Left renal pelvis (tissue), 4 donors: ENCODE measurements at regions not wholly inside any gene's neighbourhood (a gene's known extent, or its start where the extent isn't known, plus 50 kb on each side); places are given as distances from the start of the nearest gene placed in this dataset.

Experiments
- DNase-seq, 4 donors: peaks; one replicate each; pipeline ENCODE4 v3.0.0-alpha.2; 2013; ENCODE audit warnings: low read depth in 4 of 4, low spot score in 3 of 4

DNA sequence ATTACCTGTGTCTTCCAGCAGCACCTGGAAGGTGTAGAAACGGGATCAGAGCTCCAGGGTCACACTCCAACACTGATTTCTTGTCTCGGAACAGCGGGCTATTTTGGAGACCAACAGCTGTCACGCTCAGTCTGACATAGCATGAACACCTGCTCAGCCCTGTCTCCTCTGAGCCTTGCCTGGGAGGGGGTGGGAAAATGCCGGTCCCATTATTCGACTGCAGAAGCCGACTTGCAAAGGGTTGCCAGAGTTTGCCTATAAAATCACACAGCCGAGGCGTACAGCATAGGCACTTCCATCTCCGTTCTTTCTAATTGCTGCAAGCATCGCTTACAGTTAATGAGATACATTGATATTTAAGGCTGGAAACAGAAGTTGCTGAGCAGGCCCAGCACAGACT is 300.8 kb upstream of the MSX2 start:
- no peak for DNase-seq

DNA sequence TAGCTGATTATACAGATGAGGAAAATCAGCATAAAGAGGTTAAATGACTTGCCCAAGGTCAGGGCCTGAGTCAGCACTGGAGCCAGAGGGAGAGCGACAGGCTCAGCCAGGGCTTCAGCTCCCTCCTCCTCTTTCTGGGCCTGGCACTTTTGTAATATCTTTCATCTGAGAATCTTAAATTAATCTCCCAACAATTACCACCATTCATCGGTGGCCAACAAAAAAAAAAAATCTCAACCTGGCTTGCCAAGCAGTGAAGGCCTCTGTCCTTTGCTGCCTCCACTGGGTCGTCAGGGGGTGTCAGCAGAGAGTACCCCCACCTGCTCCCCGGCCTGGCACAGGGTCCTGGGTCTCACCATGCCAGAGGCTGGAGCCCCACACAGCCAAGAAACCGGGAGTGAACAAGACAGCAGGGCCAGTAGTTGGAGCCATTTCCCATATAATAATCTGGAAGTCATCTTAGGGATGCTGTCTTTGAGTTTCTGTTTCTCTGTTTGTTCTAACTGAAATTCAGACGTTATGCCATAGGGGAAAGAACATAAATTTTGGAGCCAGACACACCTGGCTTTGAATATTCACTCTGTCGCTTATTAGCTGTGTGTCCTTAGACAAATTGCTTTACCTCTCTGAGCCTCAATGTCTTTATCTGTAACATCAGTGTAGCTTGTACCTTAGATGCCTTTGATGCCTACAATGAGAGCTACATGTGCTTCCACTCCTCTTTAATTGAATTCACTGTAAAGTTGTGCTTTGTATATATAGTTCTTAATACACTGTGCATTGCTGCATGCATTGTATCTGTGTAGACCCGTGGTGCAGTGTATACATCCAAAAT is 299.9 kb upstream of the MSX2 start:
- no peak for DNase-seq

DNA sequence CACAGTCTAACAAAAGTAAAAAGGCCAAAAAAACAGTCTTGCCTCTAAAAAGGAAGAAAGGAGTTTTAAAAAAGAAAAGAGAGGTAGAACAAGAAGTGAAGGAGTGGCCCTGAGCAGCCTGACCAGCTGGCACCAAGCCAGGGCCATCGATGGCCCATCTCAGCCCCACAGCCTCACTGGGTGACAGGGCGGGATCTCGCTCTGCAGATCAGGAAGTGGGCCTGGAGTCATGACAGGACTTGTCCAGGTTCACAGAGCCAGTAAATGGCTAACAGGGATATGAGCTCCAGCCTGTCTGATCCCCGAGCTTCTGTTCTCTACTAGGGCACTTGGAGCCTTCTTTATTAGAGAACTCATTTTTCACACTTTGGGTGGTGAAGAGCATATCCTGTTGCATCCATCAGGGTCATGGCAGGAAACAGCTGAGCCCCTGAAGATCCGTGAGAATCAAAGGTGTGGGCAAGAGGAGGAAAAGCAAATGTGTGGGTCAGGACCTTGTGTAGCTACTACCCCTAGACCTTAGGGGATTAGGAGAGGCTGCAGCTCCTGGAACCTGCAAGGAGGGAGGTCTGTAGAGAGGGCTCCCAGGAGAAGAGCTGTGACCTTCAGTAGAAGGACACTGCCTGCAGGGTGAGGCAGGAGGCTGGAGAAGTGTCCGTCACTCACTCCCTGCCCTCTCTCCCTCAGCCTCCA is 299.0 kb upstream of the MSX2 start:
- DNase-seq, result no peak

DNA sequence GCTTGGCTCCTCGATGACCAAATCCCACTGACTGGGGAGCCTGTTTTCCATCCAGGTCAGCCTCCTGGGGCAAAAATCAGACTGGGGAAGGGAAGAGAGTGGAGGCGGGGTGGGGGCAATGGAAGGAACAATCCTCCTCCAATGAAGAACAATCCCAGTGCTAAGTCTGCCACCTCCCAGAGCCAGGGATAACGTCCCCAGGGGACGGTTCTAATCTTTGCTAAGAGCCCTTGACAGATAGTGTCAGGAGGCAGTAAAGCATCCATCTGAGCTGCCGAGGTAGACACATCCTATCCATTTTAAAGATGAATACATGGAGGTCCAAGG is 298.5 kb upstream of the MSX2 start:
- DNase-seq, result no peak

DNA sequence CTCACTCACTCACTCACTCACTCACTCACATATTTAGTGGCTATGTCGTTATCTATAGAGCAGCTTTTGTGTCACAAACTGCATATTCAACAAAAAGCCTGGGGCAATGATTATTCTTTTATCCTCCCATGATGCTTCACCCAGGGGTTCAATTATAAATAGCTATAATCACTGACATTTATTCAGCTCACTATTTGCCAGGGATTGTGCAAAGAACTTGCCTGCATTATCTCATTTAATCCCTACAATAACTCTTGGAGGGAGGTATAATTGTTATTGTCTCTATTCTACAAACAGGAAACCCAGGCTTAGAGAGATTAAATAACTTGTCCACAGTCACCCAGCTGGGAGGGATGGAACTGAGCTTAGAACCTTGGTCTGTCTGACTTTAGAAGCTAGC is 298.0 kb upstream of the MSX2 start:
- DNase-seq, result no peak

DNA sequence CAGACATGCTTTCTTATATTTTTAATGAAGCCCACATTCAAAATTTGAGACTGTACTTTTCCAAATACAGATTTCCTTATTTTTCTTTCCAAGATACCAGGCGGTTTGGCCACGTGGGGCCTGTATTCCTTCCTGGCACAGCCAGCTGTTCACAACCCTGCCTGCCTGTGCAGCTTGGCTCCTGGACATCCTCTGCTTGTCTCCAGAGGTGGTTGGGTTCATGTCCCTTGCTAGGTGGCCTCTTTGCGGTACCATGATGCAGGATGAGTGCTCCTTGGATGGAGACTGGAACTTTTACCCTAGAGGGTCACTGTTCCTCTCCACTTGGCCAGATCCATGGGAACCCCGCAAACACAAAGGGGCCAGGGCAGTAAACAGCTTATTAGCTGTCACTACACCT is 297.5 kb upstream of the MSX2 start:
- no peak for DNase-seq

DNA sequence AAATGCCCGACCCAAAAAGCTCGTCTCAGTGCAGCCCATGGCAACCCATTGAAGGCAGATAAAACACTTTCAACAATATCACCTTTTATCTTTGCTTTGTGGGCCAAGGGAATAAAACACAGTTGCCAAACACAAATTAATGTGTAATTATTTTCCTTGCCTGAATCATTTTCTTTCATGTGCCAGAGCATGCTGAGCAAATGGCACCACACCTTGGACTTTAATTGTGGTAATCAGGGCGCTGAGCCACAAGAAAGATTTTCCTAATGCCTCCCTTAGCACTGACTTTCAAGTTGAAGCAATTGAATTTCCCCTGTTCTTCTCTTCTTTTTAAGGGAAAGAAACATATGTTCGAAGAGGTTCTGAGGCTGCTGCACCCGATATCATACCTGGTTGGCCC is 297.1 kb upstream of the MSX2 start:
- DNase-seq, result no peak

DNA sequence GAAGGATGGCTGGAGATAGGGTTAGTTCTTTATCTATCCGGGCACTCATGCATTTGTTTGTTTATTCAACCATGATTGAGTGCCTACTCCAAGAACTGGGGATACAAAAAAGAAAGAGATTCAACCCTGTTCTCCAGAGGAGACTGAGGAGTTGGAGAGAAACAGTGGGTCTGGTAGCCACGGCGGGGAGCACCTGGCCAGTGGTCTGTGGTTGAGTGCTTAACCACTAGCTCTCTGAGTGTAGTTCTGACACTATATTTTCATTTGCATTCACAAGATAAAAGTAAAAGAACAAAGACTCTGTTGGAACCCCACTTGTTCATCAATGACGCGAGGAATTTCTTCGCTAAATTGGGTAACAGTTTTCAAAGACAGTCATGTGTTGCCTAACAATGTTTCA is 295.5 kb upstream of the MSX2 start:
- DNase-seq, result no peak

DNA sequence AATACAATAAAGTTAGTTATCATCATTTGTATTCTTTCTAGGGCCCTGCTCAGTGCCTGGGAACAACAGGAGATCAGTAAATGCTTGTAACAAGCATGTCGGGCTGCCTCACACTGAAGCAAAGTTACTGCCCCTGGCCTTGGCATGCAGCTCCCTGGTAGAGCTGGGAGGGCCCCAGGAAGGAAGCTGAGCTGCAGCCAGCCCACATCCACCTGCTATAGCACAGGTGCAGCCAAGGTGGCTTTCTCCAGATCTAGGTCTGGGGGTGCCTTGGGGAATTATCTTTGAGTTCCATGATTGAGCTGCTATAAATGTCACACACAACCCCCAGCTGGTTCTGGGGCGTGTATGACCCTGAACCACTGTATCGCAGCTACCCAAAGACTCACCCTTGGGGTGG is 293.4 kb upstream of the MSX2 start:
- DNase-seq, result no peak

DNA sequence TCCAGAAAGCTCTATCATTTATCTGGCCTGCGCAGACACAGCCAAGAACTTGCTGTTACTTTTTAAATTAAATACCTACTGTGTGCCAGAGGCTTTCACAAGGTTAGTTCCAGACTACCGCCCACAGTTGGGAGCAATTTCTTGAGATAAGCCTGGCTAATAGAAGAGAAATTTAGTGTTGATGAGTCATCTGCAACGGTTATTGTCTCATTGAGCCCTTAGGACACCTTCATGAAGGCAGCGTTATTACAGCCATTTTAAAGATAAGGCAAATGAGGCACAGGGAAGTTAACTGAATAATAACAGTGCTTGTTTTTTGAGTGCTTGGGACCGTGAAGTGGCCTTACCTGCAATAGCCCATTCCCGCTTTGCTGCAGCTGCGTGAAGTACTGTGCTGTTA is 292.9 kb upstream of the MSX2 start:
- DNase-seq, result no peak

DNA sequence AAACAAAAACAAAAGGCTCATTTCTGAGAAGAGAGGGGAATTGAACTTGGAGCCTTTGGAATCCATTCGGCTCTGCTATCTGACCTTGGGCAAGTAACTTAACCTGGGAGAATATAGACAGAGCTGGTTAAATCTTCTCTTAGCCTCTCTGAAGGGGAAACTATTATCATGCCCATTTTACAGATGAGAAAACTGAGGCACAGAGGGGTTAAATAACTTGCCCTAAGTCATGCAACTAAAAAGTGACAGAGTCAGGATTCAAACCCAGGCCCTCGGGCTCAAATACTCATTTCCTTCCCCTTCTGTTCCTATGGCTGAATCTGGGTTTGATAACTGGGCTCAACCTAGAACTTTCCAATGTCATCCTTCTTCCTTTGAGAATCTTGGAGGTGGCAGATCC is 291.3 kb upstream of the MSX2 start:
- DNase-seq, result no peak

DNA sequence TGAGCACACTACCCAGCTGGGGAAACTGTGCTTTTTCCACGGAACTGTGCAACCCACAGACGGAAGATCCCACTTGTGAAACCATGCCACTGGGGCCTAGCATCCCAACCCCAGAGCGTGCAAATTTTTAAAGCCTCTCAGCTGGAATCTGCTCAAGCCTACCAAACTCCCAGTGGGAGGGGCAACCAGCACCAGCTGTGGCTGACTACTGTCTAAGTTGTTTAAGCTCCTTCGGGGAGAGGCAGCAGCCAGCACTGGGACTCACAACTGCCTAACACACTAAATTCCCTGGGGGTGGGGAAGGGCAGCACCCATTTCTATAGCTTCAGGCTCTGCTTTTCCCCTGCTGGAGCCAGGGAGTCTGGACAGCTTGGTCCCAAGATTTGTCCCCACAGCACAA is 287.6 kb upstream of the MSX2 start:
- no peak for DNase-seq

DNA sequence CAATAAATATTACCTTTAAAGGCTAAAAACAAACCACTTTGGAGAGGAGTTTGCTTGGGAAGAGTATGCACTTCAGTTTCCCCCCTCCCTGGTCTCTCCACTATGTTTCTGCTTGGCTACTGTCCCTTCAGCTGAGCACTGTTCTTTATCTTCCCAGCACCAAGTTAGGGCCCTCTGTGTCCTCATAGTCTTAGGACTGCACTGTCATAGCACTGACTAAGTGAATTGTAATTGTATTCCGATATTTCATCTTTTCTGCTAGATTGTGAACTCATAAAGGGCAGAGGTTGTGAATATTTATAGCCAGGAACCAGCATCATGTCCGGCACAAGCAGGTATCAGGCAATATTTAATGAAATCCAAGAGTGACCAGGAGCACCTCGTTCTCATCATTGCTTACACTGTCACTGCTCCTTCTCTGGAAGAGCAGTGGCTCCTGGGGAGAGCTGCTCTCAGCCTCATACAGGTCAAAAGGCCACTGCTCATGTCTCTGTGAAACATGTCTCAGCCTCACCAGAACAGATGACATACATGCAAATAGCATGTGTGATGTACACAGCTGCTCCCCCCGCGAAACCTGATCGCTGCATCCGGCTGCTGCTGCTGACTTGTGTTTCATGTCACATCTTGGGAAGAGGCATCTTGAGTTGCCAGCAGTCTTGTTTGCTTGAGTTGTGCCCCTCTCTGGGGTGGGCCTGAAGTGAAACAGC is 279.7 kb upstream of the MSX2 start:
- no peak for DNase-seq

DNA sequence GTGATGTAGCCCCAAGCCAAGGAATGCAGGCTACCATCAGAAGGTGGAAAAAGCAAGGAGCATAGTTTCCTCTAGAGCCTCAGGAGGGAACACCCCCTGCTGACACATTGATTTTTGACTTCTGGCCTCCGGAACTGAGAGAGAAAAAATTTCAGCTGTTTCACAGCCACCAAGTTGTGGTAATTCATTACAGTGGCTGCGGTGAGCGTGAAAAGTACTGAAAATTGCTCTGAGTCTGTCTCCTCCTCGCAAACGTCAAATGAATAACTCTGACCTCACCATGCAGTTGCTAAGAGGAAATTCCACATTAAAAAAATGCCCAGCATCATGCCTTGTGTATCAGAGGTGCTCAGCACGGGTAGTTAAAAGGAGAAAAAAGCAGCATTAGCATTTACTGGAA is 277.9 kb upstream of the MSX2 start:
- no peak for DNase-seq

DNA sequence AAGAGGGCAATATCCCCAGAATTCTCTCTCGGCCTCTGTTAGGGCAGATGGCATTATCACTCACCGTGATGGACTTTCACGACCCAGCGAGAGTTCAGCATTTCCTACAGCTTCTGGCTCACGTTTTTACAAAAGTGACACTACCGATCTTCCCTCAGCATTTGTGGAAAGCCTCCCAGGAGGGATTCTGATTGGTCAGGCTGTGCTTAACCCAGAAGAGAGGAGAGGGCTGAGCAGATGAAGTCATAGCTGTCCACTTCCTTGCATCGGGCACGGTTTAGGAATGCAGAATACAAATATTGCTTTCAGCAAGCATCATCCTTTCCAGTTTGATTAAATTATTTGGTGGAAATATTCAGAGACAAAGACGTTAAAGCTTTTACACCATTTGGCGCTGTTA is 277.4 kb upstream of the MSX2 start:
- DNase-seq, result no peak

DNA sequence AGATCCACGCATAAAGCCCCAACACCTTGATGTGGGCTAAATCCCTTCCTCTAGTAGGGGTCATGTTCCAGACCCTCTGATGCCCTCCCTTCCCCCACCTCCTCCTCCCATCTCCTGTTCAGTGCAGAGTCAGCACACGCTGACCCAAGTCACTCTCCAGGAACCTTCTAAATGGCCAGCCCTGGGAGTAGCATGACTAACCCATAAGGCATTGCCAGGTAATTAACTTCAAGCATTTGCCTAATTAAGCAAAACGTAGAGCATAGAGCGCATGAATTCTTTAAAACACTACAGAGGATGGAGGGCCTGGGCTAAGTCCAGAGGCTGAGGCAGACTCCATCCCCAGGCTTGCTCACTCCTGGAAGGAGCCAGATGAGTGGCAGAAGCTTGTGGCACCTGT is 276.3 kb upstream of the MSX2 start:
- no peak for DNase-seq

DNA sequence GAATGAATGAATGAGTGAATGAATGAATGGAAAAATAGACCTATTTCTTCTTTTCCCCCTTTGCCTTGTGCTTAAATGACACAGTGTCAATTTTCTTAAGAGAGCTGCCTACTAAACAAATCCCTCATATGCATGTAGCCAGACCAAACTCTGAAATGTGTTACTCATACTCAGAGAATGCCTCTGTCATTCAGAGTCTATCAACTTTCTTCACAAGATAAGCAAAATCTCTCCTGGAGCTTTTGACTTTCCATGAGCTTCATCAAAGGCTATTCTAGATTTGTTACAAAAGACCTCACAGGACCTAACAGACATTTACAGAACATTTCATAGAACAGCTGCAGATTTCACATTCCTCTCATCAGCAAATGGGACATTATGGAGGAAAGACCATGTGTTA is 275.7 kb upstream of the MSX2 start:
- DNase-seq, result no peak

DNA sequence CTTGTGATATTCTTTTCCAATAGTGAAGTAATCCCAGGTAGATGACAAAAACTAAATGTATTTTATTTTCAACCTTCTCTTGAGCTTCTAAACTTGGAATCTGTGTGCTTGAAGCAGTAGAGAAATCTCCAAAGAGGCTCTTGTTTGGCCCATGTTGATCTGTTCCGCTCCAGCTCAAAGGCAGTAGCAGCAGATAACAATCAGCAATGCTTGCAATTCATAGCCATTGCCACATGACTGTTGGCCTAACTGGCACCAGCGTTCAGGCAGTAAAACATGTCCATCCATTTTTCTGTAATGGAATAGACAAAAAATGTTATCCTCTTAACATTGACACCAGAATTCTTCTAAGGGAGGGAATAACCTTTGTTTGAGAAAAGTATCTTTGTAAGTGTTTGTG is 270.7 kb upstream of the MSX2 start:
- DNase-seq, result no peak

DNA sequence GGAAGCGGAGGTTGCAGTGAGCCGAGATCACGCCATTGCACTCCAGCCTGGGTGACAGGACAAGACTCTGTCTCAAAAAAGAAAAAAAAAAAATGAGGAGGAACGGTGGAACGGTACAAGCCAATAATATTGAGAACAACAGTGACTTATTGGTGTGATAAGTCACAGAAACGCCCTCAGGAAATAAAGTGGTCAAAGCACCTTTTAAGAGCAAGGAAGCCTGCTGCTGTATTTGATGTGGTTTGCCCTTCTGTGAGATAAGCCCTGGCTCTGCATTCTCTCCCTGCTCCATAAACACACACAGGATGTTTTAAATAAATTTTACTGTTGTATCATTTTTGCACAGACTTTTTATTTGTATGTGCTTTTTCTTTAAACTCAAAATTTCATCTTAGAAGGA is 269.9 kb upstream of the MSX2 start:
- no peak for DNase-seq

DNA sequence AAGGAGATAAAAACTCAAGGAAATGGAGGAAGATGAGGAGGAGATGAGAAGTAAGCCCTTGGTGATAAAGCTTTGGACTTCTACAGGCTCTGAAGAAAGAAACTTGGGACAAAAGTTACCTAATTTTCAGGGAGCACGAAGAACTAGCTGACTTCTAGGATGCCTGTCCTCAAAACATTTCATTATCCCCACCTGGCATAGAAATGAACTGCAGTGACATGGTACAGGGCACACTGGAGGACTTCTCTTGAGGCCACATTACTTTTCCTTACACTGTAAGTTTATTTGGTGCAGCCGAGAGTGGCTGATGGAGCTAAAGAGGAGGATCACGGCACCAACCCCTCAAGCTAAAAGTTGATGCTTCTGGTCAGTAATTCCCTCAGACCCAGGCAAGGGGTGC is 269.5 kb upstream of the MSX2 start:
- DNase-seq, result no peak

DNA sequence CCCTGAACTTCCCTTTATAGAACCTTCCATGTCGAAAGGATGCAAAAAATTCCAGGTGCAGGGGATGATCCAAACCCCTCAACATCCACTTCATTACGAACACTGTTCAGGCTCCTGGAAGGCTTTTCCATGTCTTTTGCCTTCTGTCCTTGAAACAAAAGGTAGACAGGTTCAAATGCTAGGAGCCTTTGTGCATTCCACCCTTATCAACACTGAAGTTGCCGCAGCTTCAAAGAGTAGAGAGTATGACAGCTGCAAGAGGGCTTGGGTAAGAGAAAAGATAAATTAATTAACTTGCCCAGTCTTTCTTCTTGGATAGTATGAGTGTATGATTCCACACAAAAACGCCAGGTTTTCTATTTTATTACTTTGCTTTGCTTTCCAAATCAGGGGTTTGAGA is 269.1 kb upstream of the MSX2 start:
- DNase-seq, result no peak

DNA sequence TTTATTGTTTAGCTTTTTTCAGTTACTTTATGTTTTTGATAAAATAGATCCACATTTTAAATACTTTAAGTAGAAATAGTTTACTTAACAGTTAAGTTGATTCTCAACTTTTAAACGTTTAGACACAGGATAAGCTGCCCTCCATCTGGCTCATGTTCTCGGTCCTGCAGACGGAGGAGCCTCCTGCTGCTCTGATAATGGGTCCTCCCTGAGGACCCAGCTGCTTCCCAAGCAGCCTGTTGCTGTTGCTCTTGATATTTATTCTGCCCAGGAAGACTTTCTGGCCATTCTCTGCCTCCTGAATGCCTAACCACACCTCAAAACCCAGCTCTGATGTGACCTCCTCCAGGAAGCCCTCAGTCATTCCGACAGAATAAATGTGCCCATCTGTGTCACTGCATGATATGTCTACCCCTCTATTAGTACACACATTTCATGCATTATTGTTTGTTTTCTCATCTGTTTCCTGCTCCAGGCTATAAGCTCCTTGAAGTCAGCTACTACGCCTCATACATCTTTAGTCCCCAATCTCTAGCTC is 267.2 kb upstream of the MSX2 start:
- no peak for DNase-seq
